Mesenchymal stem cell (in vitro differentiated cells and primary cell): ENCODE measurements at regions not wholly inside any gene's neighbourhood (a gene's known extent, or its start where the extent isn't known, plus 50 kb on each side); places are given as distances from the start of the nearest gene placed in this dataset.

Experiments used
- DNase-seq: peaks from one replicate; pipeline ENCODE4 v3.0.0-alpha.2; 2013
- H2AFZ ChIP-seq: one replicate; pipeline ENCODE4 v1.6.1; 2013; ENCODE audit warnings: low read depth, mild to moderate bottlenecking, control low read depth, inconsistent platforms, low read length, moderate library complexity
- H2AK5ac ChIP-seq: 2 replicates; pipeline ENCODE4 v1.6.1; 2013; ENCODE audit warnings: low read length, moderate library complexity, mild to moderate bottlenecking, inconsistent platforms; ENCODE audit not compliant: severe bottlenecking
- H2BK120ac ChIP-seq: one replicate; pipeline ENCODE4 v1.6.1; 2013; ENCODE audit warnings: low read depth, mild to moderate bottlenecking, inconsistent platforms, low read length, moderate library complexity
- H2BK12ac ChIP-seq, 2 experiments: one replicate each; pipeline ENCODE4 v1.6.1; 2013; ENCODE audit warnings: inconsistent platforms in 2 of 2, low read length in 2 of 2, mild to moderate bottlenecking in 2 of 2, moderate library complexity in 2 of 2, control low read depth in 1 of 2
- H2BK15ac ChIP-seq: one replicate; pipeline ENCODE4 v1.6.1; 2013; ENCODE audit warnings: mild to moderate bottlenecking, low read depth, inconsistent platforms; ENCODE audit not compliant: poor library complexity, severe bottlenecking
- H2BK5ac ChIP-seq: 2 replicates; pipeline ENCODE4 v1.6.1; 2013; ENCODE audit warnings: low read depth, mild to moderate bottlenecking, low read length, control low read depth, inconsistent platforms; ENCODE audit not compliant: poor library complexity, severe bottlenecking
- H3K14ac ChIP-seq, 2 experiments: one replicate each; pipeline ENCODE4 v1.6.1; 2013; ENCODE audit warnings: inconsistent platforms in 2 of 2, low read length in 2 of 2, control low read depth in 1 of 2, mild to moderate bottlenecking in 1 of 2, moderate library complexity in 1 of 2
- H3K18ac ChIP-seq, 2 experiments: one replicate each; pipeline ENCODE4 v1.6.1; 2013; ENCODE audit warnings: inconsistent platforms in 2 of 2, low read length in 2 of 2, control low read depth in 1 of 2, low read depth in 1 of 2, mild to moderate bottlenecking in 1 of 2
- H3K23ac ChIP-seq, 2 experiments: one replicate each; pipeline ENCODE4 v1.6.1; 2013; ENCODE audit warnings: inconsistent platforms in 2 of 2, low read length in 2 of 2, mild to moderate bottlenecking in 2 of 2, moderate library complexity in 2 of 2, control low read depth in 1 of 2
- H3K27ac ChIP-seq: 2 replicates; pipeline ENCODE4 v1.5.1; 2013; ENCODE audit warnings: mild to moderate bottlenecking, moderate library complexity, low read length, control low read depth, inconsistent platforms; ENCODE audit not compliant: poor library complexity, severe bottlenecking
- H3K27me3 ChIP-seq, 2 experiments: 2 replicates each; pipeline versions ENCODE4 v1.6.1 to v1.7.0; 2013; ENCODE audit warnings: low read length in 2 of 2, mild to moderate bottlenecking in 2 of 2, moderate library complexity in 2 of 2, control low read depth in 1 of 2, inconsistent platforms in 1 of 2; ENCODE audit not compliant: control insufficient read depth in 1 of 2, insufficient read depth in 1 of 2
- H3K36me3 ChIP-seq, 2 experiments: 2 replicates each; pipeline versions ENCODE4 v1.6.1 to v1.7.0; 2013; ENCODE audit warnings: low read length in 2 of 2, control low read depth in 1 of 2, inconsistent platforms in 1 of 2, low read depth in 1 of 2, mild to moderate bottlenecking in 1 of 2; ENCODE audit not compliant: insufficient read depth in 2 of 2, control insufficient read depth in 1 of 2
- H3K4ac ChIP-seq, 2 experiments: one replicate each; pipeline ENCODE4 v1.6.1; 2013; ENCODE audit warnings: inconsistent platforms in 2 of 2, low read length in 2 of 2, mild to moderate bottlenecking in 2 of 2, moderate library complexity in 2 of 2, control low read depth in 1 of 2, low read depth in 1 of 2
- H3K4me1 ChIP-seq: 2 replicates; pipeline ENCODE4 v1.6.1; 2013; ENCODE audit warnings: low read depth, low read length, control low read depth; ENCODE audit not compliant: control insufficient read depth, insufficient read depth
- H3K4me2 ChIP-seq: 2 replicates; pipeline ENCODE4 v1.6.1; 2013; ENCODE audit warnings: low read length, mild to moderate bottlenecking, inconsistent platforms; ENCODE audit not compliant: poor library complexity, severe bottlenecking
- H3K4me3 ChIP-seq, 2 experiments: 2 replicates each; pipeline versions ENCODE4 v1.5.1 to v1.7.0; 2013; ENCODE audit warnings: low read length in 2 of 2, mild to moderate bottlenecking in 2 of 2, control low read depth in 1 of 2, low read depth in 1 of 2; ENCODE audit not compliant: insufficient read depth in 1 of 2
- H3K79me1 ChIP-seq: replicated peaks from 2 replicates; pipeline ENCODE4 v1.6.1; 2013; ENCODE audit warnings: mild to moderate bottlenecking, control low read depth, low read length, inconsistent platforms; ENCODE audit not compliant: poor library complexity, severe bottlenecking
- H3K9ac ChIP-seq: 2 replicates; pipeline ENCODE4 v1.7.0; 2013; ENCODE audit warnings: mild to moderate bottlenecking, low read length, moderate library complexity
- H3K9me3 ChIP-seq: 2 replicates; pipeline ENCODE4 v1.7.0; 2013; ENCODE audit warnings: mild to moderate bottlenecking, low read length; ENCODE audit not compliant: control insufficient read depth
- H4K8ac ChIP-seq: one replicate; pipeline ENCODE4 v1.6.1; 2013; ENCODE audit warnings: inconsistent platforms, mild to moderate bottlenecking, low read length, moderate library complexity
- H4K91ac ChIP-seq: one replicate; pipeline ENCODE4 v1.6.1; 2013; ENCODE audit warnings: mild to moderate bottlenecking, low read length, inconsistent platforms
- WGBS: methylation state at CpG from one replicate; pipeline ENCODE4 v1.1.7; 2013; ENCODE audit warnings: mixed read lengths; 5-methylcytosine and 5-hydroxymethylcytosine counted together

- H3K36me3 ChIP-seq: no peaks in the 10 kb centered on the region
- H2BK15ac ChIP-seq: no peak overlapping the region
- H2BK120ac ChIP-seq: no peak overlapping the region
- no peak overlapping the region for H3K4ac ChIP-seq
- no peak overlapping the region for H3K9ac ChIP-seq
- no peak overlapping the region for H3K4me3 ChIP-seq
- no peak for DNase-seq
- H2BK12ac ChIP-seq: no peak overlapping the region
- no peak overlapping the region for H4K8ac ChIP-seq
- no peak overlapping the region for H4K91ac ChIP-seq
- no peaks in the 10 kb centered on the region for H3K27me3 ChIP-seq
- H3K23ac ChIP-seq: no peak overlapping the region
- peak overlapping the region; percentile 88 for H3K27ac ChIP-seq
- no peak overlapping the region for H2AFZ ChIP-seq
- H3K18ac ChIP-seq: no peak overlapping the region
- H2AK5ac ChIP-seq: no peak overlapping the region
- no peak overlapping the region for H2BK5ac ChIP-seq
- peak overlapping the region; percentile 10 for H3K4me2 ChIP-seq
- H3K4me1 ChIP-seq: peaks cover 8% of the 10 kb centered on the region
- H3K9me3 ChIP-seq: no peaks in the 10 kb centered on the region
- H3K14ac ChIP-seq: no peak overlapping the region
- no peaks in the 10 kb centered on the region for H3K79me1 ChIP-seq
These were observed 134.3 kb downstream of the EDEM1 start for GRCh38 chr3:5321666-5322340.

- Histone ChIP-seq H3K9ac (no peak overlapping the region), H2BK15ac (no peak overlapping the region), H3K79me1 (no peaks in the 10 kb centered on the region), H3K14ac (no peak overlapping the region), H3K4me3 (no peak overlapping the region), H3K4me2 (no peak overlapping the region), H3K27me3 (no peaks in the 10 kb centered on the region), H3K9me3 (no peaks in the 10 kb centered on the region), H3K18ac (no peak overlapping the region), H3K36me3 (no peaks in the 10 kb centered on the region), H3K23ac (no peak overlapping the region), H3K4me1 (peaks cover 4% of the 10 kb centered on the region), H2BK12ac (no peak overlapping the region), H2BK5ac (no peak overlapping the region), H2BK120ac (no peak overlapping the region), H3K4ac (no peak overlapping the region), H3K27ac (no peak overlapping the region), H2AK5ac (no peak overlapping the region), H4K8ac (no peak overlapping the region), H4K91ac (no peak overlapping the region), H2AFZ (no peak overlapping the region)
- WGBS: 55% methylated on average over 4 of the region's 4 CpGs
- no peak for DNase-seq
These were observed 137.3 kb downstream of the EDEM1 start for GRCh38 chr3:5324780-5325179.

- Histone ChIP-seq H2BK12ac (no peak overlapping the region), H3K36me3 (no peaks in the 10 kb centered on the region), H3K4me2 (no peak overlapping the region), H3K27ac (peak overlapping the region; percentile 20), H3K18ac (no peak overlapping the region), H2AFZ (peak overlapping the region; percentile 23), H3K4ac (no peak overlapping the region), H2AK5ac (no peak overlapping the region), H3K9me3 (no peaks in the 10 kb centered on the region), H3K4me3 (no peak overlapping the region), H4K8ac (no peak overlapping the region), H3K79me1 (no peaks in the 10 kb centered on the region), H2BK15ac (no peak overlapping the region), H3K4me1 (peaks cover 6% of the 10 kb centered on the region), H2BK5ac (no peak overlapping the region), H4K91ac (no peak overlapping the region), H3K23ac (no peak overlapping the region), H3K14ac (no peak overlapping the region), H2BK120ac (no peak overlapping the region), H3K9ac (no peak overlapping the region), H3K27me3 (no peaks in the 10 kb centered on the region)
- peak; percentile 82 for DNase-seq
- WGBS: 28% methylated on average over 7 of the region's 9 CpGs
These were observed 142.8 kb downstream of the EDEM1 start for GRCh38 chr3:5330152-5330810.

- Histone ChIP-seq H3K14ac (no peak overlapping the region), H2BK15ac (no peak overlapping the region), H2AFZ (no peak overlapping the region), H3K4me1 (peaks cover 5% of the 10 kb centered on the region), H3K4ac (no peak overlapping the region), H4K91ac (no peak overlapping the region), H3K4me3 (no peak overlapping the region), H4K8ac (no peak overlapping the region), H2AK5ac (no peak overlapping the region), H3K36me3 (no peaks in the 10 kb centered on the region), H3K27ac (no peak overlapping the region), H3K27me3 (no peaks in the 10 kb centered on the region), H2BK12ac (no peak overlapping the region), H3K23ac (no peak overlapping the region), H3K9me3 (no peaks in the 10 kb centered on the region), H3K79me1 (no peaks in the 10 kb centered on the region), H2BK5ac (no peak overlapping the region), H2BK120ac (no peak overlapping the region), H3K9ac (no peak overlapping the region), H3K4me2 (no peak overlapping the region), H3K18ac (no peak overlapping the region)
- 85% methylated on average over 3 of the region's 3 CpGs for WGBS
- no peak for DNase-seq
These were observed 144.2 kb downstream of the EDEM1 start for GRCh38 chr3:5331567-5332269.
